NCI-H524 treated with DMSO at 0.1 percent for 48 hours (cell line): ENCODE measurements at regions not wholly inside any gene's neighbourhood (a gene's known extent, or its start where the extent isn't known, plus 50 kb on each side); places are given as distances from the start of the nearest gene placed in this dataset.
"Not testable (repeated sequence)": the region's sequence is repeated elsewhere in the genome, so short reads cannot be mapped to it uniquely, and the experiment has no call there.

Experiments used
- DNase-seq: peaks from one replicate; lab custom pipeline; 2025; lab: John Stamatoyannopoulos, UW

GRCh38 chr17:77342656-77342990 lies 201.9 kb downstream of the SEC14L1 start:
- DNase-seq, result not testable (repeated sequence)

- no peak for DNase-seq
These were observed 202.4 kb downstream of the SEC14L1 start for GRCh38 chr17:77343031-77343800.

- no peak for DNase-seq
These were observed 203.3 kb downstream of the SEC14L1 start for GRCh38 chr17:77344038-77344437.

- DNase-seq, result no peak
These were observed 204.6 kb downstream of the SEC14L1 start for GRCh38 chr17:77345260-77345910.

- DNase-seq, result no peak
These were observed 206.0 kb downstream of the SEC14L1 start for GRCh38 chr17:77346765-77347164.

DNA sequence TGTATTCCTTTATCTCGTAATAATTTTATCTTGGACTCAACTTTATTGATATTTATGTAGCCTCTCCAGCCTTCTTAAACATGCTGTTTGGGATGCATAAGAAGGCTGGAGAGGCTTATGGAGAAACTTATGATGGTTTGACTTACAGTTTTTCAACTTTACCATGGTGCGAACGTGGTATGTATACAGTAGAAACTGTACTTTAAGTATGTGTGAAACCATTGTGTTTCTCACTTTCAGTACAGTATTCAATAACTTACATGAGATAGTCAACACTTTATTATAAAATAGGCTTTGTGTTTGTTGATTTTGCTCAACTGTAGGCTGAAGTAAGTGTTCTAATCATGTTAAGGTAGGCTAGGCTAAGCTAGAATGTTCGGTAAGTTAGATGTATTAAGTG lies 206.8 kb downstream of the SEC14L1 start:
- no peak for DNase-seq

DNA sequence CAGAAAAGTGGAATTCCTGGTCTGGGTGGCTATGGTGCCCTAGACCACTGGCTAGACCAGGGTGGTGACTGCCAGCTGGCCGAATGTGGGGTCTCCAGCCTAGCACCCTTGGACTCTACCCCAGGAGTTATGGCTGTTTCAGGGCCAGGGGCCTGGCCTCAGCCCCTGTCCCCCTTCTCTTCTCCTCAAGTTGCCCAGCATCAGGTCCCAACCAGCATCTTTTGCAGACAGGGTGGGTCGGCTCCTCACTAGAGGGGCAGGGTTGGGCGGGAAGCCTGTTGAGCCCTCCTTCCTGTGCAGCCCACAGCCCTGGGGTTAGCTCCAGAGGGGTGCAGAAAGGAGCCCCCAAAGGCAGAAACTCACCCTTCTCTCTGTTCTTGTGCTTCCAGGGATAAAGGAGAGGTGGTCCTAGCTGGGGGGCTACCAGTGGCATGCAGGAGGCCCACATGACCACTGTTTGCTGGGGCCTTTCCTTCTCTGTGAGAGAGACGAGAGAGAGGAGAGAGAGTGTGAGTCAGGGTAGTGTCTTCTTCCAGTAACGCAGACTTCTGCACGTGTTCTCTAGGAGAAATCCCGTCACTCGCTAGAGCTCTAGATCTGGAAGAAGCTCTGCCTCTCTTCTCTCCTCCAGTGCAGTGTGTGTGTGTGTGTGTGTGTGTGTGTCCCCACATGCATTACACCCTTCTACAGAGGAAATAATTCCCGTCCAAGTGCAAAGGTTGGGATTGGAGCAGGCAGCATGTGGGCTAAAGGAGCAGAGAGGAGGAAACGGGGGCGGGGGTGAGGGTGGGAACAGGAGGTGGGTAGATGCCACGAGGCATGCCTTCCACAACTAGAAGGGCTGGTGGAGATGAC lies 209.4 kb downstream of the SEC14L1 start:
- DNase-seq, result no peak

GRCh38 chr17:77352441-77352840 lies 211.7 kb downstream of the SEC14L1 start:
- no peak for DNase-seq

GRCh38 chr17:77352996-77353395 lies 212.2 kb downstream of the SEC14L1 start:
- DNase-seq, result no peak

GRCh38 chr17:77353684-77354419 lies 213.1 kb downstream of the SEC14L1 start:
- DNase-seq, result no peak

DNA sequence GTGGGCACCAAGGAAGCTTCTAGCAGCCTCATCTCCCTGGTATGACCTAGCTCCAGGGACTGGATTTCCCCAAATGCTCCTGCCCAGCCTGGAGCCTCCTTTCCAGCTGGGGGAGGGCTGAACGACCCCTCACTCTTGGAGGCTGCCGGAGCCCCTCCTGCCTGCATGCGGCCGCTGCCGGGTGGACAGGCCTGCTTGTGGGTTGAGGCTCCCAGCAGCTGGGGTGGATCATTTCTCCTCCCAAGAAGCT lies 213.6 kb downstream of the SEC14L1 start:
- DNase-seq, result no peak

- DNase-seq, result no peak
These were observed 214.1 kb downstream of the SEC14L1 start for GRCh38 chr17:77354670-77355455.

- DNase-seq, result no peak
These were observed 215.4 kb downstream of the SEC14L1 start for GRCh38 chr17:77356109-77356689.

DNA sequence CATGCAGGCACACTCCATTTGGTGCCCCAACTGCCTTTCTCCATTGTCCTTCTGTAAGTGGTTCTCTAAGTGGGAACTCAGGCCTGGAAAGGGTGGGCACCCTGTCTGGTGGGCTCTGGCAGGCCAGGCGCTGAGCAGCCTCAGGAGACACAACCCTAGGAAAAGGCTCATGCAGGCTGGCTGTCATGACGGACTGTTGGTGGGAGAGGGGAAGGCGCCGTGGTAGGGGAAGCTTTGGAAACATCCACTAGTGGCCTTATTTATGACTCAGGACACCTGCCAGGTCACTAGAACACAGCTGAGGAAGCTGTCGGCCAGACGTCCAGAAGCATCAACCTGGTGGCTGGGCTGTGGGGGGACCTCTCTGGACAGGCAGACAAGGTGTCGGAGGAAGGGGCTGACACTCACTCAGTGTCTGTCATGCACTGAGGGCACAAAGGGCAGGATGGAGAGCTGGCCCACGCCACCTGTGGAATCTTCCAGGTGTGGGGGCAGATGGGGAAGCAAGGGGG lies 216.0 kb downstream of the SEC14L1 start:
- no peak for DNase-seq

DNA sequence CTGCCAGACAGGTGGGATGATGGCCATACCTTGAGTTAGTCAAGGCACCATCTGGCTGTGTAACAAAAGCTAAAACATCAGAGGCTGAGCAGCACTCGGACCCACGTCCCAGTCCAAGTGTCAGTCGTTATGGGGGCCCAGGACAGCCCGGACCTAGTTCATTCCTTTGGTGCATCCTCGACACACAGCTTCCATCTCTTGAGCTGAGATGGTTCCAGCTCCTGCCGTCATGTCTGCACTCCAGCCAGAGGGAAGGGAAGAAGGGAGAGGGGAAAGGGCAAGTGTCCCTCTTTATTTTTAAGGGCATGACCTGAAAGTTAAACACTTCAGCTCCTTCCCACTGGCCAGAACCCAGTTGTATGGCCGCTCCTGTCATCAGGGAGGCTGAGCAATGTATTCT lies 218.0 kb downstream of the SEC14L1 start:
- DNase-seq, result no peak

GRCh38 chr17:77359236-77359635 lies 218.5 kb downstream of the SEC14L1 start:
- no peak for DNase-seq

DNA sequence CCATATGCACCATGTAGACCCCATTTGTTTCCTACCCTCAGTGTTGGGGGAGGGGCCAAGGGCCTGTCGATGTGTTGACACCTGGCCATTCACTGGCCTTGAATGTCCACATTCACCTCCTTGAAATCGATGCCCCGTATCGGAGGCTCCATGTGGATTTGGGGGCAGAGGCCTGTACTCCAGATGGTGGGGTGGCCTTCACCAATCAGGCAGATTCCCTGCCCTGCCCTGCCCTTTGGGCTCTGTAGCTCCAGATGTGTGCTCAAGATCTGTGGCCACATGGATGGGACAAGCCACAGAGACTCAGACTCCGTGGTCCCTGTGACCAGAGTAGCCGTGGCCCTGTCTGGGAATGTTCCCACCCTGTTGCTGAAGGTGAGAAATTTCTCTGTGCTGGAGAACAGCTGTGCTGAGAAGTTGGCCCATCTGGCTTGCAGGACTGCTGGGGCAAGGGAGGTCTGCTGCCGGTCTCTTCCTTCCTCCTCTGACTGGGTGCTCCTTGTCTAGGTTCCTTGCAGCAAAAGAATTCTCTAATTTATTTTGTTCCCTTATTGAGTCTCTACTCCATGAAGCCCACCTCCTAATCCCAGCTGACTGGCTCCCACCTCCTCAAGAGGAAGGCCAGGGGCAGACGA lies 221.3 kb downstream of the SEC14L1 start:
- no peak for DNase-seq

- no peak for DNase-seq
These were observed 223.1 kb downstream of the SEC14L1 start for GRCh38 chr17:77363821-77364361.

DNA sequence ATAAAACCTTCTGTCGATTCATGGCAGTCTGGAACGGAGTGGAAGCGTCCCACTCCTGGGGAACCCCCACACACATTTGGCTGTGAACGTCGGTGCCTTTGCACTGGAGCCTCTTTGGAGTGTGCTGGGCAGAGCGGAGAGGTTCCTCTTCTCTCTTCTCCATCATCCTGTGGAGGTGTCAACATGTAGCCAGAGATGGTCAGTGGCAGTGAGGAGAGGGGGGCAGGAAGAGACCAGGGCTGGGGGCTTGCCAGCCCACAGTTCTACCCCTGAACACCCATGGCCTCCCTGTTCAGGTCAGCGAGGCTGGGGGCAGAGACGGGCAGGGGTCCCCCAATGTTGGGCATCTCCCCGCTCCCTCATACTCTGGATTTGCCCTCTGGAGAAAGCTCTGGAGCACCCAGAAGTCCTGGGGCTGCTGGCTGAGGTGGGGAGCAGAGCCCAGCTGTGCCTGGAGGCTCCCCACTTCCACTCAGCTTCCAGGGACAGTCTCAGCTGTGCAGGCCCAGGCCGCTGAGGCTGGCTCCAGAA lies 223.7 kb downstream of the SEC14L1 start:
- DNase-seq, result no peak
